A673 (cell line): ENCODE measurements at regions not wholly inside any gene's neighbourhood (a gene's known extent, or its start where the extent isn't known, plus 50 kb on each side); places are given as distances from the start of the nearest gene placed in this dataset.

Source experiments
- EZH2 ChIP-seq: fragments of 200-600 bp; sonication (generic); IDR thresholded peaks from 2 replicates; pipeline ENCODE4 v1.6.1; 2017; ENCODE audit warnings: borderline replicate concordance, low read depth, mild to moderate bottlenecking, mixed read lengths, antibody characterized with exemption, low read length; ENCODE audit not compliant: poor library complexity, severe bottlenecking
- TF ChIP-seq, protein P1 (sequence below): fragments of 300-800, 200-600 bp; sonication (generic); conservative IDR thresholded peaks from 2 replicates; pipeline ENCODE4 v1.5.1; 2017; ENCODE audit warnings: low read depth, mild to moderate bottlenecking, antibody characterized with exemption, low read length, moderate library complexity, mixed read lengths

DNA sequence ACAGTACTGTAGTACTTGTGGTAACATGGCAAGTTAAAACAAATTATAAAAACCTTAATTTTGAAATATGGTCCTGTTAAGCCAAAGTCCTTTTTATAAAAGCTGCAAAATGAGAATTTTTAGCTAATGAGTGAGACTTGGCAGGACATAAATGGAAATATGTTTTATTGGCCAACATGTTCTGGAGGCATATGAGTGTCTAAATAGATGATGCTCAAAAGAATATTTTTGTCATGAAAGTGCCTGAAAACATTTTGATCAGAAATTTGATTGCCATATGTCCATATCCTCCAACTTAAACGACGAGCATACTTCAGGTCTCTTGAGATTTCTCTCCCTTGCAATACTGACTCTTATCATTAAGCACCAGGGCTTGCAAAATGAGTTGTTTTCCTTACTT lies 972.6 kb downstream of the TMTC2 start:
- TF ChIP-seq, protein P1, sequence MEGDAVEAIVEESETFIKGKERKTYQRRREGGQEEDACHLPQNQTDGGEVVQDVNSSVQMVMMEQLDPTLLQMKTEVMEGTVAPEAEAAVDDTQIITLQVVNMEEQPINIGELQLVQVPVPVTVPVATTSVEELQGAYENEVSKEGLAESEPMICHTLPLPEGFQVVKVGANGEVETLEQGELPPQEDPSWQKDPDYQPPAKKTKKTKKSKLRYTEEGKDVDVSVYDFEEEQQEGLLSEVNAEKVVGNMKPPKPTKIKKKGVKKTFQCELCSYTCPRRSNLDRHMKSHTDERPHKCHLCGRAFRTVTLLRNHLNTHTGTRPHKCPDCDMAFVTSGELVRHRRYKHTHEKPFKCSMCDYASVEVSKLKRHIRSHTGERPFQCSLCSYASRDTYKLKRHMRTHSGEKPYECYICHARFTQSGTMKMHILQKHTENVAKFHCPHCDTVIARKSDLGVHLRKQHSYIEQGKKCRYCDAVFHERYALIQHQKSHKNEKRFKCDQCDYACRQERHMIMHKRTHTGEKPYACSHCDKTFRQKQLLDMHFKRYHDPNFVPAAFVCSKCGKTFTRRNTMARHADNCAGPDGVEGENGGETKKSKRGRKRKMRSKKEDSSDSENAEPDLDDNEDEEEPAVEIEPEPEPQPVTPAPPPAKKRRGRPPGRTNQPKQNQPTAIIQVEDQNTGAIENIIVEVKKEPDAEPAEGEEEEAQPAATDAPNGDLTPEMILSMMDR, result no peak
- no peak for TF ChIP-seq EZH2
